NT2/D1 (cell line): ENCODE measurements at regions not wholly inside any gene's neighbourhood (a gene's known extent, or its start where the extent isn't known, plus 50 kb on each side); places are given as distances from the start of the nearest gene placed in this dataset.

Source experiments
- SUZ12 ChIP-seq: IDR thresholded peaks from 2 replicates; pipeline ENCODE4 v1.6.1; 2011; ENCODE audit not compliant: insufficient read length, insufficient read depth; ENCODE audit errors: extremely low read depth
- YY1 ChIP-seq: IDR thresholded peaks from 2 replicates; pipeline ENCODE4 v1.6.1; 2011; ENCODE audit not compliant: insufficient read length, insufficient read depth

DNA sequence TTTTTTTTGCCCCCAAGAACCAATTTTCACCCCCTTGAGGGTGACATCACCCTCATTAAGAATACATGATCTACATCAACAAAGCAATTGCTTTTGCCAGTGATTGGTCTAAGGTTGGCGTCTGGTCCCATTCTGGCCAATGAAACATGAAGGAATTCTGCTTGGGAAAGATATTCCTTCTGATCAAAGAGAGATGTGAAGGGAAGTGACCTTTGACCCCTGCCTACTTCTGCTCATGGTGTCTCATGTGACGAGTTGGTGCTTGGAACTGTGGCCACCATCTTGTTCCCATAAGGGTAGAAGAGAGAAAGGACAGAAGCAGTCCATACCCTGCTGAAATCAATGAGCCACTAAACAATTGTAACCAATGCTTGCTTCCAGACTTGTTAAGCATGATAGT lies 85.1 kb downstream of the LBH start:
- no peak for TF ChIP-seq SUZ12
- no peak for TF ChIP-seq YY1
